GM18517 (cell line): ENCODE measurements at regions not wholly inside any gene's neighbourhood (a gene's known extent, or its start where the extent isn't known, plus 50 kb on each side); places are given as distances from the start of the nearest gene placed in this dataset.

Experiments used
- ATAC-seq: cut with Tn5 transposase; IDR thresholded peaks from one replicate; pipeline ENCODE4 v1.9.1; 2021; ENCODE audit warnings: mild to moderate bottlenecking, moderate library complexity; ENCODE audit not compliant: unreplicated experiment

DNA sequence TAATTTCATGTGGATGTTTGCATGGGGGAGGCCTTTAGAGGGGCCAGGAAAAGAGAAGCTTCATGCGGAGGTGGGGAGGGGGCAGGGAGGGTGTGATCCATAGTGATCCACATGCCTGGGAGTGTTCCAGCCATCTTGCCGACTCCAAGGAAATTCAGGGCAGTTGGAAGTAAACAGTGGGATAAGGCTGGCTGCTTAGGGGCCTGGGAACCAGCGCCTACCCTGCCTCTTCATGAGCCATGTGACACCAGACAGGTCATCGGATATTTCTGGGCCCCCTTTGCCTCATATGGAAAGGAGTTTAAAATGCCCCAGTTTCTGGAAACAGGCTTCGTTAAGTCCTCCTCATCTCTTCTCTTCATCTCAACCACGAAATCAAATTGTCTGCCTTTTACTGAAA, 983.2 kb downstream of the BCL11B start:
- ATAC-seq: no peak

DNA sequence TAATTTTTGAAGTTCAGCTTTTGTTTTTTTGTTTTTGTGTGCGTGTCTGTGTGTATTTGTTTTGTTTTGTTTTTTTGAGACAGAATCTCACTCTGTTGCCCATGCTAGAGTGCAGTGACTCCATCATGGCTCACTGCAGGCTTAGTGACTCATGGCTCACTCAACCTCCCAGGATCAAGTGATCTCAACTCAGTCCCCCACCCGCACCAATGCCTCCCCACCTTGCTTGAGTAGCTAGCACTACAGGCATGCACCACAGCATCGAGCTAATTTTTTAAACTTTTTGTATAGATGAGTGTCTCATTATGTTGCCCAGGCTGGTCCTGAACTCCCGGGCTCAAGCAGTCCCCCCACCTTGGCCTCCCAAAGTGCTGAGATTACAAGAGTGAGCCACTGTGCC, 981.4 kb downstream of the BCL11B start:
- no peak for ATAC-seq

DNA sequence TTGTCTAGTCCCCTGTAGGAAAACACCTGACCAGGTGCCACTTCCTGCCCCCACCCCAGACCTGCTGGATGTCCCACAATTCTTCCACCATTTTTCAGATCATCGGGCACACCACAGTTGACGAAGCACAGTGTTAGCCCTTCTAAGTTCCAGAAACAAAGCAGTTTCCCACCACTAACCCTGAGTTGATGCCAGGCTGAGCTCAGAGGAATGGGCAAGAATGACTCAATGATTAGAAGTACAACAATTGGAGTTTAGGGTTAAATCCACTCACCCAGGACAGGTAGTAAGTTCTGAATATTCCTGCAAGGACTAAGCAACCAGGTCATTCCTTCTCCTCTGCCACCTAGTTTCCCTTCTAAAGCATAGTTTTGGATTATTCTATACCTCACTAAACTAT, 979.8 kb downstream of the BCL11B start:
- no peak for ATAC-seq

DNA sequence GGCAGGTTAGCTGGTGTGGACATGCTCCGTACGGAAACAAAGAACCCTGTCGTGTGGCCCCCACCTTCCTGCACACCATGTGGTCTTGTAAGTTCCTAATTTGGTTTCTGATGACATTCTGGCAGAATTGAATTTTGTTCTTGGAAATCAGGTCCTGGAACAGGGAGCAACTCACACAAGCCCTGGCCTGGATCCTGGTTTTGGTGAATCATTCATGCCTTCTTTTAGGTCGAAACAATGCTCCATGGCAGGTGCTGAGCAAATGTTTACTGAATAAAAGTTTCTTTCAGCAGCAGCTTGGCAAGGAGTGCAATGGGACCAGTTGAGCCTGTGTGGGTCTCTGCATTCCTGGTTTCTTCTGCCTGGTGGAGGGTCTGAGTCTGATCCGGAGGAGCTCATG, 978.4 kb downstream of the BCL11B start:
- no peak for ATAC-seq

DNA sequence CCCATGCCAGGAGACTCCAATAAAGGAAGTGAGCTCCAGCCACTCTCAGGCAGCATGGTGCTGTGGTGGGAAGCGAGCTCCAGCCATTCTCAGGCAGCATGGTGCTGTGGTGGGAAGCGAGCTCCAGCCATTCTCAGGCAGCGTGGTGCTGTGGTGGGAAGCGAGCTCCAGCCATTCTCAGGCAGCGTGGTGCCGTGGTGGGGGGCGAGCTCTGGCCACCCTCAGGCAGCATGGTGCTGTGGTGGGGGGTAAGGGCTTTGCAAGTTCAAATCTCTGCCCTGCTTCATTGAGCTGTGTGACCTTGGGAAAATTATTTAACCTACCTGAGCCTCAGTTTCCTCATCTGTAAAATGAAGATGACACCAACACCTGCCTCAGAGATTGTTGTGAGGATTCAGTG, 975.1 kb downstream of the BCL11B start:
- no peak for ATAC-seq

DNA sequence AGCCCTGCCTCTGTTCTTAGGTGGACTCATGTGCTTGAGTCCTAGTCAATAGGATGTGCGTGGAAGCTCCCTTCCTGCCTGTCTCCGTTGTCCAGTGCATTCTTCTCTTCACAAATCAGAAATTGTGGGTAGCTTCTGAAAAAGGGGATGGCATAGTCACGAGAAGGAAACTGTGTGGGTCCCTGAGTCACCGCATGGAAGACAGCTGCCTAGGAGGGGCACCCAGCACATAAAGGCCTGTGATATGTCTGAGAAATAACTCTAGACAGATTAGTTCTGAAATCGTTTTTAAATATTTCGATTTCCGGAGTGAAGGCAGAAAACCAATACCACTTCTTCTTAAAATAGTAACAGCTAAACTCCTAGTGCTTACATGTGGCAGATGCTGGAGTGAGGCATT, 974.4 kb downstream of the BCL11B start:
- no peak for ATAC-seq

DNA sequence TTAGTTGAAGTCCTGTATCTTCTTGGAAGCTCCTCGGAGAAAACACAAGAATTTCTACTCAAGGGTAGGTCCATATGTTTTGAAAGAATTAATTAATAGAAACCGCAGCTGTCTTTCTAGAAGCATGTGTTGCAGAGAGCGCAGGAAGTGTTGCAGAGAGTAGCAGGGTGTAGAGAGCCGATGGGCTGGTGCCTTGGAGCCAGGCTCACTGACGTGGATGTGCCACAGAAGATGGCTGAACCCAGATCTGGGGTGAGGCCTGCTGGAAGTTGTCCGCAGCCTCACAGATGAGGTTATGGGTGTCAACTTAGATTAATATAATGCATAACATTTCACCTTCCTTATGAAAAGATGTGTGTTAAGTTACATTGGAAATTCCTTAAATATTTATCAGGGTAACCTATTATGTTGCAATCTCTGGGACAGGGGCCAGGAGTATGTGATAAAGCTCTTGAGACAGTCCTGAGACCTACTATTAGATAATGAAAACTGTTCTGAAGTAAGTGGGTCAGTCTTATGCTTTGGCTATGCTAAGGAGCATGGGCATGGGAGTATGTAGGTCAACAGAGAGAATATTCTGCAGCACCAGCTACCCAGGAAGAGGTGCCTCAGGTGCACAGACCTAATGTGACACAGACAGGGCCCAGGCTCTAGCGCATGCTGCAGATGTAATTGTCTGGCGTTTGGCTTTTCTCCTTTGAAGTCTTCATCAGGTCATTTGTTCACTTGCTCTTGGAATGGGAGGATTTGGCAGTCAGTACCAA, 973.3 kb downstream of the BCL11B start:
- no peak for ATAC-seq

DNA sequence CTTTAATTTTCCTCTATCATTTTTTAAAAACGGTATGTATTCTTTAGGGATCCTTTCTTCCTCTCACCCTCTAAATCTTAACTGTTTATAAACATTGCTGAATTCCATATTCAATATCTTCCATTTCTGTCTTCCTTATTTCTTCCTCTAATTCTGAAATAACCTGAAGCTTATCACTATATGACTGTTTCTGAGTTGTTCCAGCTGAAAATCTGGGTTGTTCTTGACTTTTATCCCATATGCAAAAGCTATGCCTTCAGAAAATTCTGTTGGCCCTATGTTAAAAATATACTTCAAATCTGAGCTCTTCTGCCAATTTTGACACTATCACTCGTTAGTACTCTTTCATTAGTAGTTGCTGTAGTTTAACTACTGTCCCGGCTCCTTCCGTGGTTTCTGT, 970.3 kb downstream of the BCL11B start:
- no peak for ATAC-seq

DNA sequence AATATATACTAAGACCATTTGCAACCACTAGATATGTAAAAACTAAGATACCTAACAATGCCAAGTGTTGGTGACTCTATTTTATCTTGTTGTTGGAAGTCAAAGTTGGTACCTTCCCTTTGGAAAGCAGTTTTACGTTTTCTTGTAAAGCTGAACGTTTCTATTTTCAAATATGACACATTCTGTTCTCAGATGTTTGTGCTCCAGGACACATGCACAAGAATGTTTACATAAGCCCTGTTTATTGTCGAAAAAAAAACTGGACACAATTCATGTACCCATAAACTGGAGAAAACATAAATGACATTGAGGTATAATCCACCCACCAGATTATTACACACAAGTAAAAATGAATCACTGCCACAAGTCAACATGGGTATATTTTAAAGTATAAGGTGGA, 967.4 kb downstream of the BCL11B start:
- no peak for ATAC-seq

DNA sequence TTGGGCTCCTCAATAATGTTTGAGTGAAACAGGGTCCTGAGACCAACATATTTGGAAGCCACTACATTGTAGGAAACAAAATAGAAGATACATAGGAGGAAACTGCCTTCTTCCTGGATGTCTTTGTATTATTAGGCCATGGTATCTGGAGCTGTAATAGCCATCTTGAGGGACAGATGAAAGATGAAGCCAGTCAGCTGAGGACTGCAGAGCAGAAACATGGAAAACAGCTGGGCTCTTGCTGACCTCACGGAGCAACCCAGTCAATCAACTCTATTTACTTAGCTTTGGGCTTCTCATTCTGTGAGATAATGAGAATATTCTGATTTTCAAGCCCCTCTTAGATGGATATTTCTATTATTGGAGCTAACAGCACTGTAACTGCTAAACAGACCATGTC, 962.4 kb downstream of the BCL11B start:
- no peak for ATAC-seq

DNA sequence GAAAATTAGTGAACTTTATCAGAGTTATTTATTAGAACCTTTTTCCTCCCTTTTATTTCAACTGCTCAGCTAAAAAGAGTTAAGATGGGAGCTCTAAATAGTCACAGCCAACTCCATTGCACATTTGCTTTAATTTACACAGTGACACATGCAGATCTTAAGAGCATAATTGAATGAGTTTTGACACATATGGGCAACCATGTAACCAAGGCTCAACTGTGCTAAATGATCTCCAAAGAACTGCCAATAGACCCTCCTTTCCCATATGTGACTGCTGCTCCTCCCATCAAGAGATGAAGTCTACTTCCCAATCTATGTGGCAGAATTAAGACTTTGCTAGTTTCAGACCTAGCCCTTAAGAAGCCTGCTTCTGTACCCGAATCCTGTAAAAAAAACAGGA, 960.0 kb downstream of the BCL11B start:
- ATAC-seq: no peak

DNA sequence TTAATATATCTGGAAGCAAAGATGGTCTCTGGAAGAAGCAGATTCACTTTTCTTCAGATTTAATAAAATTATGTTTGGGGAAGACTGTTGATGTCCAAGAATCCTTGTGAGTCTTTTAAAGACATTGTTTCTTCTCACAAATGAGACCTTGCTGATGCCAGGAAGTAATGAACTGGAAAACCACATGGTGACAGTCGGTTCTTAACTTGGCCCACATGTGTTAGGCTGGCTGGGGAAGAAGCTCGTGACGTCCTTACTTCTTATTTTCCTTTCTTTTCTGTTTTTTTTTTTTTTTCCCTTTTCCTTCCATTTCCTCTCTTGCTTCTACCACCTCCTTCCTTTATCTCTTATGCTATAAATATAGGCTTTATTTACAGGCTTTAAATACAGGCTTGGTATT, 950.2 kb downstream of the BCL11B start:
- ATAC-seq: no peak

DNA sequence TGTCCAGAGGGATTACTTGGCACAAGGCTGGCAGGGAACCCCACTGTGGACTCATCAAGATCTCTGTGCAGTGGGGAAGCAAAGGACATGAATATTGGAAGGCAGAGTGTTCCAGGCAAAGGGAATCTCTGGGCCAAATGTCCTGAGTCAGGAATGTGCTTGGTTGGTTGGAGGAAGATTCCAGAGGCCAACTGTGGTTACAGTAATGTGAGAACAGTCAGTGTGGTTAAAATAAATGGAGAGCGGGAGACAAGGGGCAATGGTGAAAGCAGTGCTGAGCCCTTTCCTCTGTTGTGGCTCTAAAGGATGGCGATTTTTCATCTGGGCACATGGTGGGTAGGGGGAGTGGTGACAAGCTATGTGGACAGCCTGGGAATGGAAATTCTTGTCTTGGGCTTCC, 948.2 kb downstream of the BCL11B start:
- ATAC-seq: no peak

DNA sequence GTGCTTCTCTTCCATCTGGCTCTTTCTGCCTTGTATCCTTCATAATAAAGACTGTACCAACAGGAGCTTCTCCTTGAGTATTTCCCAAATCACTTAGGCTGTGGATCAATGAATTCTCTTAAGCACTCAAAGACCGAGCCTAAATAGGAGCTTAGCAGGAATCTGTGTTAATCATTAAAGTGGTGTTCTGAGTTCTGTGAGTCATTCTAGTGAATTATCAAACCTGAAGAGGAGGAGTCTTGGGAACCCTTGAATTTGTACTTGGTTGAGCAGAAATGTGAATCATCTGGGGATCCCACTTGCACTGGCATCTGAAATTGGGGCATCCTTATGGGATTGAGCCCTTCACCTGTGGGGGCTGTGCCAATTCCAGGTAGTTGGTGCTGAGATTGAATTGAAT, 946.2 kb downstream of the BCL11B start:
- ATAC-seq: no peak

DNA sequence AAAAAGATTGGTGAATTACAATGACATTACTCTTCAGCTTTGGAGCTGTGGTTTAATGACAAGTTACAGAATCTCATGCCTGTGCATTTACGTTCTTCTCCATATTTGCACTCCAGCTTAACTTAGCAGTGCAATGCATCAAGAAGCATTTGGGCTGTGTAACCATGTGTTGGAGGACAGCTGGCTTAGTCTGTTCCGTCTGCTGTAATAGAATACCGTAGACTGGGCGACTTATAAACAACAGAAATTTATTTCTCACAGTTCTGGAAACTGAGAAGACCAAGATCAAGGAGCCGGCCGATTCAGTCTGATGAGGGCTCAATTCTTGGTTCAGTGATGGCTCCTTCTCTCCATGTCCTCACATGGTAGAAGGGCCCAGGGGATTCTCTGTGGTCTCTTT, 943.5 kb downstream of the BCL11B start:
- ATAC-seq: no peak

DNA sequence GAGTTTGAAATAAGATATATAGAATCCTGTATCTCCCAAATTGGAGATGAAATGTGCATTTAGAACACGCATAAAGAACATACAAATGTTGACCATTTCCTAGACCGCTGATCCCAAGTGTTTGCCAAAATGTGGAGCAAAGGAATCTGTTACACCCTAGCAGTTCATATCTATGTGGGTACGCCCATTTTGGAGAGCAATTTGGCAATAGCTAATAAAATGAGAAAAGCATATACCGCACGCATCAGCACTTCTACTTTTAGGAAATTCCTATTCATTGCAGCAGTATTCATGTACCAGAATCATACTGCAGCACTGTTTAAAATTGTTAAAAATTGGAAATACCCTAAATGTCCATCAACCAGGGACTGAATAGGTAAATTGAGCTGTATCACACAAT, 937.8 kb downstream of the BCL11B start:
- no peak for ATAC-seq

DNA sequence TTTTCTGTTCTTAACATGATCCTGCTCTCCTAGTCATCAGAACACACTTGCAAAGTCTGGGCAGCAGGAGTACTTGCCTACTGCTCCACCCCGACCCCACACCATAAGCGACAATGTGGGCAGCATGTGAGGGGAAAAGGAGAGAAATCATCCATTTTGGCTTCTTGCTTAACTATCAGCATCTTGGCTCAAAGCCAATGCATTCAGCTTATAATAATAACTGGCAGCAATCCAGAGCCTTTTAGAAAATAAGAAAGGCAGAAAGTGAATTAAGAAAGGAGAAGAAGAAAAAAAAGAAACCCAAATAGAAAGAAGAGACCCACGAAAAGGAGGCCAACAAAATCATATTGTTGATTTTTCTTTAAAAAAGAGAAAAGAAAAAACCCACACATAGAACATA, 930.8 kb downstream of the BCL11B start:
- no peak for ATAC-seq

DNA sequence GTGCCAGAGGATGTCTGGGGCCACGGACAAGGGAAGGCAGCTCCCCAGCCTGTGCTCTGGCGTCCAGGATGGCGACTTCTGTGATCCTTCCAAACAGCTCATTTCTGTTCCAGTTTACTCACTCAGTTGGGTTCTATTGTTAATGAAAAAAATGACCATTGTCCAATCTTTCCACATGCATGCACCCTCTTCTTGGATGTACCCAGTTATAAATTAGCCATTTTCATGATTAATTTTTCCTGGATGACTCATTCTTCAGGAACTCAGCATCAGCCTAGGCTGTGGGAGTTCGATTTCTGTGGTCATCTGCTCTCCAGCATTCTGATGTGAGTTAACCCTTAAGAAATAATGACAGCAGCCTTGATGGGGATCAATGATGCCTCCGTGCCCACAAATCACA, 926.8 kb downstream of the BCL11B start:
- ATAC-seq: no peak

DNA sequence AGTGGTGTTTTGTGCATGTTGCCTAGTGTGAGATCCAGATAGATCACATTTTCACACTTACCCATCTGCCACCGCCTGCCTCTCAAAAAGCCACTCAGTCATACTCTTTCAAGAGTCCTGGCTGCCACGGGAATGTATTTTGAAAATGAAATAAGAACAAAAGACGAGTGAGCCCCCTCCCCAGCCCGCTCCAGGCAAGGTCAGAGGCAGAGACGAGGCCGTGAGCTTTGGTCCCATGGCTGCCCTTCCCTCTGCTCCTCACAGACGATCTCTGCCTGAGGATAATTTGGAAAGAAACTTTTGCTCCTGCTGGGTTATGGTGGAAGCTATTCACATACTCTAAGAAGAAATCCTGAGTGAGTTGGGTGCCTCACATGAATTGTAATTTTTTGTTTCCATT, 924.3 kb downstream of the BCL11B start:
- ATAC-seq: no peak

DNA sequence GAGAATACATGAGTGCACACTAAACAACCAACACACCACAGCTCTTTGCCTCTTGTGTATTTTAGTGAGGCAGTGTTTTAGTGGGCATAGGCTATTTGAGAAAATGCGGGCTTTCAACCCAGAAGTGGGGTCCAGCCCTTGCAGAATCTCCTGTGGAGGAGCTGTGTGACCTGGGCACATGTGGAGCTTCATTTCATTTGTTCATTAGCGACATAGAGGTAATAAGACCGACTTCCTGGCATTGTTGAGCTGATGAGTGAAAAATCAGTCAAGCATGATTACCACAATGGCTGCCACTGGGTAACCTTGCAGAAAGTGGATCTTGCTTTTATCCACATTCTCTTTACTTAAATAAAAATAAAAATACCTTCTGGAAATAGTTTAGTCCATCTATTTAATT, 923.5 kb downstream of the BCL11B start:
- no peak for ATAC-seq

DNA sequence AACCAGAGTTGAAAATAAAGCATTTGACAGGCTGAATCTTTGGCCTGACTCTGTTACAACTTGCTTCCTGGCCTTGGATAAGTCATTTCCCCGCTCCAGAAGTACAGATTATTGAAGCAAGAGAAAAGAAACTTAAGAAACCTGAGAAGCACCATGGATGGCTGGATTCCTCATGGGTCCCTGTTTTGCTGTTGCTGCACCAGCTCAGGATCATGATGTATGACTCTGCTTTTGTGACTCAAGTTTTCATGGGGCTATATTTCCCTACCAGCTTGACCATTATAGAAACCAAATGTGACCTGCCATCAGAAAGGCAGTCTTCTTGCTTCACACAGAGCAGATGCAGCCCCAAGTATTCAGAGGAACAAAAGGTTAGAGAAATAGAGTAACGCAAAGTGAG, 921.8 kb downstream of the BCL11B start:
- no peak for ATAC-seq

DNA sequence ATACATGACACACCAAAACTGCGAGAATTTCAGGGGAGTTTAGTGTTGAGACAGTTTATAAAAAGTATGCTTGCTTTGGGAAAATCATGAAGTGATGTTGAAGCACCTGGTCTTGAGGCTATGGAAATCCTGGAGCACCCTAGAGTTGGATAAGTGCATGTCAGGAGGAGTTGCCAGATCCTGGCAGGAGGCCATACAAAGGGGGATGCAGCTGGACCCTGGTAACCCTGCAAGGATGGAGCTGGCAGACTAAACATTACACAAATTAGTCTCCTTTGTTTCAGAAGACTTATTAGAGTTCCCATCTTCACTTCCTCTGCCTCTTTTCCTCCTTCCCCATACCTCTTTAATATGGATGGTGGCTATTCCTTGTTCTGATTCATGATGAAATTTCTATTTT, 907.0 kb downstream of the BCL11B start:
- ATAC-seq: no peak

DNA sequence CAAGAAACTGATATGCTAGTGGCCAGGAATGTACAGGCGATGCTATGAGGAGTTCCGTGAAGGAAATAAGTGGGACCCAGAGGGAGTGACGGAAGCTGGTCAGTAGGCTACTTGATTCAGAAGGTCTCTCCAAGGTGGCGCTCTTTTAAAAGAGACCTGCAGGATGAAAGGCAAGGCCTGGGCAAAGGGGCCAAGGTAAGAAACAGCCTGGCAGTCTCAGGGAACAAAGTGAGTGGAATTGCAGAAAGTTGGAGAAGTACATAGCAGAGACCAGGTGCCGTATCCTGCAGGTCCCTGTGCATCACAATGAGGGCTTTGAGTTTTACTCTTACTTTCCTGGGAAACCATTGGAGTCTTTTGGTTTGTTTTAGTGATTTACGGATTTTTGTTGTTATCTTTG, 905.6 kb downstream of the BCL11B start:
- ATAC-seq: no peak
